Right ventricle myocardium inferior (tissue), 1 donor: ENCODE measurements at regions not wholly inside any gene's neighbourhood (a gene's known extent, or its start where the extent isn't known, plus 50 kb on each side); places are given as distances from the start of the nearest gene placed in this dataset.
A peak's percentile ranks its signal among the peaks of the same experiment; 100 is the strongest.
"Not testable (repeated sequence)": the region's sequence is repeated elsewhere in the genome, so short reads cannot be mapped to it uniquely, and the experiment has no call there.

Experiments
- ATAC-seq: fragments of 200-7000 bp; cut with Tn5 transposase; one replicate; pipeline ENCODE4 v1.9.1; 2020; ENCODE audit warnings: mild to moderate bottlenecking, moderate library complexity
- DNase-seq: peaks from one replicate; pipeline ENCODE4 v3.0.0; 2021; ENCODE audit errors: missing footprints
- intact Hi-C: fragments of 100-400 bp; cut with DNase I; formaldehyde crosslinking; loops from one replicate; pipeline ENCODE4 v1.11.0; 2022
- donor health status: DM: no; HTN: yes; CAD: no; lungs with severe emphysema.

DNA sequence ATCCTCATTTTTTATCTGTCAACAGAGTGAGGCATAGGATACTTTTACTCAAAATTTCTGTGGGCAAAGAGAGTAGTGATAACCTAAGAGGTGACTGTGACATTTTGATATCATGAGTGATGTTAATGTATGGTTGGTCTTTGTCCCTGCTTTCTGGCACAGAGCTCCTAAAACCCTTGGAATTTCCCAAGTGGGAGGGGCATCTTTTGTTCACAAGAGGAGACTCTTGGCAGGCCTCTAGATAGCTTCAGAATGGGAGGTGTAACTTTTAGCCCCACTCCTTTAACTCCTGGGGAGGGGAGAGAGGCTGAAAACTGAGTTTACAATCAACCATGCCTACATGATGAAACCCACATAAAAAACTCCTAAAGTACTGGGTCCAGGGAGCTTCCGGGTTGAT, 527.8 kb downstream of the RFPL4B start:
- no peak for ATAC-seq
- intact Hi-C loops = loop anchor here (10.0 kb wide), 1 partner anchor 980 kb away; the partner anchor contains the start of gene MARCKS
- no peak for DNase-seq

DNA sequence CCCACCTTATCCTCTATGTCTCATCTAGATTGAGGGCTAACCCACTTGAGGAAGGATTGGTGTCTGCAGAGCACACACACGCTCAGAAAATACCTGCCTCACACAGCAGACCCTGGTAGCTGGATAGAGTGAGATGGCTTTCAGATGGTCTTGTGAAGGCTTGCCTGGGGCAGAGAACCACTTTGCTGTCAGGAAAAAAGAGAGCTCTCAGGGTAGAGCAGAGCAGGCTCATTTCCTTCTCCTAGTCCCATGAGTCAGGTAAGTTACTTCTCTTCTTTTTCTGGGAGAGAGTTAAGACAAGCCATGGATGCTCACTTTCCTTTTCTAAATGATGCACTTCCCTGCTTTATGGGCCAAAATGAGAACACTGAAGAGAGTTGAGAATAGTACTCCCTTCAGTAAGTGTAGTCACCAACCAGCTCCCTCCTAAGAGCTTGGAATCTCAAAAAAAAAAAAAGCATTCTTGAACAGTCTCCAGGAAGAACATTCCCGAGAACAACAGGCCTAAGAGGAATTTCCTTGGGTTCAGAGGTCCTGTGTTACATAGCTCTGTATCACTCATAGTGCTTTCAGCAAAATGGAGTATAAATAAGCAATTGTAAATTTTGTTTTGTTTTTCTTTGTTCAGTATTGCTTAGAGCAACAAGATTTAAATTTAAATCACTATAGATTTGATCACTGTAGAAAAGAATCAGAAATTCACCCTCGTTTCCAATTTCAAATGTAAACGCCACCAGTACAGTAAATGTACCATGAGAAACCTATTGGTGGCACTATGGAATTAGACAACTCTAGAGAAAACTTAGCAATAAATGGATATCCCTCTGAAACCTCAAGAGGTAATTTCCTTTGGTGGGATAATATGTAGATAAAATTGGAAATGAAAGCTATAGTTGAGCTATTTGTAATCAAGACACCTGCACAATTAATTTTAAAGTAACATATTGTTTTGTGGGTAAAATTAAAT, 530.3 kb downstream of the RFPL4B start:
- DNase-seq = no peak
- intact Hi-C loops = loop anchor here (10.0 kb wide), 1 partner anchor 977 kb away; the partner anchor contains the start of gene MARCKS
- ATAC-seq = peak; percentile 81

DNA sequence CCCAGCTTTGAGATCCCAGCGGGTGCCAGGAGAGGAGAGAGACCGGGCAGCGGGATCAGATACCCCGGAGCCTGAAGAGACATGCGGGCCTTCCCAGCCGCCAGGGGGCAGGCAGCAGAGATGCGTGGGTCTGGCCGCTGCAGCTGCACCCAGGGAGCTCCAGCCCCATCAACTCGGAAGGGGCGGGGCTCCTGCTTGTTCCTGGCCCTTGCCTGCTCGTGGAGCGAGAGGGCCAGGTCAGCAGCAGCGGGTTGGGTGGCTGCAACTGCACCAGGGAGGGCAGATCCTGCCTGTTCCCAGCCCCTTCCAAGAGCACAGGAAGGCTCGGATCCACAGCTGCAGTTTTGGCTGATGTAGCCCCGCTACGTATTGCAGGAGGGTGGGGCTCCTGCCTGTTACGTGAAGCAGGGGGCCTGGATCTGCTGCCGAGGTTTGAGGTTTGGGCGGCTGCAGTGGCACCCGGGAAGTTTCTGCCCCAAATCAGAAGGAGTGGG, 532.8 kb downstream of the RFPL4B start:
- intact Hi-C loops = loop anchor here (10.0 kb wide), 1 partner anchor 975 kb away; the partner anchor contains the start of gene MARCKS
- DNase-seq (peak; percentile 68), ATAC-seq (peak; percentile 39)

DNA sequence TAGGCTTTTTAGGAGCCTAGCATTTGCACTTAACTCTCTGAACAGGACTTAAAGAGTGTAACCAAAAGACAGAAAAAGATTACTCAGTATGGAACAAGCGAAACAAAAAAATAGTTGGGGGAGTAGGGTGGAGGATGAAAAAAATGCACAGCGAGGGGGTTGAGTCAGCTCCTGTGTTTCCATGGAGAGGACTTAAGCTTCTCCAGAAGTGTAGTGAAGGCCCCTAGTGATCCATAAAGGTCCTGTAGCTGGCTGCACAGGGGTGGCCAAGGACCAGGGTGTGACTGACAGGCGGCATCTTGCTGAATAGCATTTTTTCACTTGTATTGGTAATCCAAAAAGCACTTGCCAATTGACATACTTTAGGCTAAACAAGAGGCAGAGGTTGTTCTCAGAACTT, 533.9 kb downstream of the RFPL4B start:
- intact Hi-C loops = no loop called here
- ATAC-seq (no peak), DNase-seq (no peak)

DNA sequence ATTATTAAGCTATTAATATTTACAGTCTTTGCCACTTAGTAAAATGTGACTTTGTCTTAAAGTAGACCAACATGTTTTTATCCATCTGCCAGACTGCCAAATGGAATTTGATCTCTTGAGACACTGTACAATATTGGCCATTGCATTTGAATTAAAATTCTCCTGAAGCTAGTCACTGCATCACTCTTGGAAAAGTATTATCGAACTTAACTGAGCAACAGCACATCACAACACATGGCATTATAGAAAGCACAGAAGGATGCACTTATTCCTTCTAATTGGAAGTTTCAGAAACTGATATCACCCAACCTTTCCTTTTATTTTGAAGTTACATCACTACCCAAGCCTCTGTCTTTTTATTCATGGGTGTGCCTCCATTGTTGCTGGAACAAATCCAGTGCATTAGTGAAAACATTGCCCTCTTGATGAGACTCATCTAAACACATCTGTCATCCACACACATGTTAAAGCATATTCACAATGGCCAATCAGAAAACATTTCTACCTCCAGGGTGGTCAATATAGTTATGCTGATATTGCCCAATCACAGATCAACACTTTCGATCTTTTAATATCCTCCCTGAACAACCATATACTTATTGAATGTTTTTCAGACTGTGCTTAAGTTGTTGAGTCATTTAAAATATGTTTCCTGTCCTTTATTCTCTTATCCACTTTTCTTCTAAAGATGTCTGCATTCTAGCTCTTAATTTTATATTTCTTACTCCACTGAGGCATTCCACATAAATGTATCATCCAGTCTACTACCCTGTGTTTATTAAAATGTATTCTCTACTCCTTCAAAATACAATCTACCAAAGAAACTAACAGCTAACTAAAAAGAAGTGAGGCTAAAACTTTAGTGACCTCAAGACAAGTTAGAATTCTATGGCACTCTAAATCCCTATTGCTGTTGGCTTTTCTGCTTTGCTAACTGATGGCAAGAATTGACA, 535.0 kb downstream of the RFPL4B start:
- DNase-seq (no peak), ATAC-seq (no peak)
- intact Hi-C loops = no loop called here

DNA sequence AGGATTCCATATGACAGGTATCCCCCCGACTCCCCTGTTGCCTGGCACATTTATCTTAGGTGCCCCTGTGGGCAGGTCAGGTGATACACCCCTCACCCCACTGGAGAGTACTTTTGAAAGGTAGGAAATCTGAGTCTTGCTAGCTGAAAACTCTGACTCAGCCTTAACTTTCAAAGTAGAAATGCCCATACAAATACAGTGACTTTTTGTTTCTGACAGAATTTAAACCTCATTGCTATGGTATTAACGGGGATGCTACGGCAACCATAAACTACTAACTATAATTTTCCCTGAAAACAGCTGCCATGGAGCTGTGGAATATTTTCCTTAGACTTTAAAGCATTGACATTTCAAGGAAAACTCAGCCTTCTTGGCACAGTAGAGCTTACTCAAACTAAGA, 536.0 kb downstream of the RFPL4B start:
- no peak for DNase-seq
- intact Hi-C loops = no loop called here
- no peak for ATAC-seq

DNA sequence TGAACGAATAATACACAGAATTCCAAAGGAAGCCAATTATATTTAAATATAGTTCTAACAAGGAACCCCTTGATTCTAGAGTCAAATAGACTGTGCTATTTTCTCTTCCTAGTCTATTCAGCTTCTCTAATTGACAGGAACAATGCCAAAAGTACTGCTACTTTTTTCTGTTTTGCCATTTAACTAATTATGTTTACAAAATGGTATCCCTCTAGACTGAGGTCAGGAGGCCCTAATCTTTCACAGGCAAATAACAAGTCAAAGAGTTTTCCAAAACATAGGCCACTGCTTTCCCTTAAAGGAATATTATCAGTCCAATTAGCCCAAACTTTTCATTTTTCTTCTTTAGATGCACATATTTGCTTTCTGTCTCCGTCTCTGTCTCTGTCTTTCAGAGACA, 539.3 kb downstream of the RFPL4B start:
- intact Hi-C loops = no loop called here
- ATAC-seq = no peak
- no peak for DNase-seq

DNA sequence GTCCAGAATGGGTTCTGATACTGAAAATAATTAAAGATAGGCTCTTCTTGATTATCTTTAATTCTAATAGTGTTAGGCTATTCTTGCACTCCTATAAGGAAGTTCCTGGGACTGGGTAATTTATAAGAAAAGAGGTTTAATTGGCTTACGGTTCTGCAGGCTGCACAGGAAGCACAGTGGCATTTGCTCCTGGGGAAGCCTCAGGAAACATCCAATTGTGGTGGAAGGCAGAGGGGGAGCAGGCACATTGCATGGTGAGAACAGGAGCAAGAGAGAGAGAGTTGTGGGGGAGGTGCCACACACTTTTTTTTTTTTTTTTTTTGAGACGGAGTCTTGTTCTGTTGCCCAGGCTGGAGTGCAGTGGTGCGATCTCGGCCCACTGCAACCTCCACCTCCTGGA, 540.3 kb downstream of the RFPL4B start:
- ATAC-seq, intact Hi-C loops: not testable (repeated sequence)

DNA sequence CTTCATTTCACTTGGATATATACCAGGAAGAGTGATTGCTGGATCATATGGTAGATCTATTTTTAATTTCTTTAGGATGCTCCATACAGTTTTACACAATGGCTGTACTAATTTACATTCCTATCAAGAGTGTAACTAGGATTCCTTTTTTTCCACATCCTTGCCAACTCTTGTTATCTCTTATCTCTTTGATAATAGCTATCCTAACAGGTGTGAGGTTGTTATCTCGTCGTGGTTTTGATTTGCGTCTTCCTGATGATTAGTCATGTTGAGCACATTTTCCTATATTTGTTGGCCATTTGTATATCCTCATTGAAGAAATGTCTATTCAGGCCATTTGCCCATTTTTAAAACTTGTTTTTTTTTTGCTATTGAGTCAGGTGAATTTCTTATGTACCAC, 552.4 kb downstream of the RFPL4B start:
- intact Hi-C loops = no loop called here
- DNase-seq (no peak), ATAC-seq (no peak)

More for the DNA sequence above, 540.3 kb downstream of the RFPL4B start:
- DNase-seq = not testable (repeated sequence)

DNA sequence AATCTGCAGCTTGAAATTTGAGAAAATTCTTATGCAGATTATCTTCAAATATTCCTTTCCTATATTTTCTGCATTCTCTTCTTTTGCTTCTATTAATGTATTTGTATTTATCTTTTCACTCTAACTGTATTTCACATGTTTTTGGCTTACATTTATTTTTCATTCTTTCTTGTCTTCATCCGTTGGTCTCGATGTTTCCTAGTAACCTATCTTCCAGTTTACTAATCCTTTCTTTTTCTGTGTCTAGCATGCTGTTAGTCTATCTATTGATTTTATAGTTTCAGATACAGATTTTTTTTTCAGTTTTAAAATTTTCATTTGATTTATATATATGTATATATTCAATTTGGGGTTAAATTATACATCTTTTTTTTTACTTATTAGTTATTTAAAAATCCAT, 556.2 kb downstream of the RFPL4B start:
- no peak for ATAC-seq
- no peak for DNase-seq
- intact Hi-C loops = no loop called here

DNA sequence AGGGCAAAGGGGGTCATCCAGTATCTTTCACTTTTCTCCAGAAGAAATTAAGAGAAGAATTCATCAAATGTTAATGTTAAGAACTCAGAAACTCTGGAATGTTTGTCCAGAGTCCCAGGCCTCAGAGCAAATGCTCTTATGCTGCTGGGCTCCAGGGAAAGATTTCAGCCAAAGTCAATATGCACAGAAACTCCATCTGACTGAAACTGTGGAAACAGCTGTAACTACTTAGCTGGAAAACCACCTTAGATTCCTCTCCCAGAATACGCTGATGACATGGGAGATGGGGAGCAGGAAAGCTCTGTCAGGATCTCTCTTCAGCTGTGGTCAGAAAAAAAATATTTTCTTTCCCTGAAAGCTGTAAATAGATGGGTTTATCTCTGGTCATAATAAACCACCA, 559.6 kb downstream of the RFPL4B start:
- intact Hi-C loops = no loop called here
- ATAC-seq (peak; percentile 94), DNase-seq (no peak)

DNA sequence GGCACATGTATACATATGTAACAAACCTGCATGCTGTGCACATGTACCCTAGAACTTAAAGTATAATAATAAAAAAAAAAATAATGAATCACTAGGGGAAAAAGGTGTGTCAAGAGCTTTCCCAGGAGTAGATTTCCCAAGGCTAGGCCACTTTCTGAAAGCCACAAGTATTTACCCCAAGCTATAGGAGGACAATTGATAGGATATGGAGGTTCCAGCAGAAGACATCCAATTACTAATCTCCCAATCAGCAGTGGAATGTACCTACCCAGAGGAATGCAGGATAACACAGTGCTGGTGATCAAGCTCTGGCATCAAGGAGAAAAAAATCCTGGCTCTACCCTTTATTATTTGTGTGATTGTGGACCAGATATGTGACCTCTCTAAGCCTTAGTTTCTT, 562.7 kb downstream of the RFPL4B start:
- ATAC-seq (no peak), DNase-seq (no peak)
- intact Hi-C loops = no loop called here

DNA sequence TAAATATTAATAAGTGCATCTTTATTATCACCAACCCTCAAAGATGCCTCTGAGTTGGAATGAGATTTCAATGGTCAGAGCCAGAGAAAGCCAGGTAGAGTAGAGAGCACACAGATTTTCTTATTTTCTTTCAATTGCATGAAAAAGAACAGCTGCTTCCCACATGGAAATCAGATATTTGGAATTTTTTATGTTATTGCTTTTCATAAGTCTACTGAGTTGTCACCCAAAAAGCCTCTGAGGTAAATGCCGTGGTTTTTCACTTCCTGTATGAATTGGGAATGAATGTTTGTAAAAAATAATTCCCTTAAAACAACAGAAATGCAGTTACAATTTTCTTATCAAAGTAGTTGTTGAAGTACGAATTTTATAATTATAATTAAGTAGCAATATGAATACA, 563.1 kb downstream of the RFPL4B start:
- intact Hi-C loops = no loop called here
- ATAC-seq (no peak), DNase-seq (no peak)

DNA sequence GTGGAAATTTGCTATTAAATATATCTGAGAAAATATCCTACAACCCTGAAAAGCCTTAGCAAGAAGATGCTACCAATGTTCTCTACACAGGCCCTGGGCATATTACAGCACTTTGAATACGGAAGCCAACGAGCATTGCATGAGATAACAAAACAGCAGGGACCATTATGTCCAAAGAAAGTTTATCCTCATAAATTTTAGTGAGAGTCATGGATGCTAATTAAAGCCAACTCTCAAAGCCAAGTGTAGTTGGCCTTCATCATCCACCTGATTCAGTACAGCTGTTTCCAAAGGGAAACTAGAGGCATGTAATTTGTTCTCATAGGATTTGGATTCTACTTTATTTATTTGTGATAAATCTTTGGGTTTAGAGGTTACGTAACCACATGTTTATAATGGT, 564.8 kb downstream of the RFPL4B start:
- DNase-seq = no peak
- peak; percentile 93 for ATAC-seq
- intact Hi-C loops = no loop called here

DNA sequence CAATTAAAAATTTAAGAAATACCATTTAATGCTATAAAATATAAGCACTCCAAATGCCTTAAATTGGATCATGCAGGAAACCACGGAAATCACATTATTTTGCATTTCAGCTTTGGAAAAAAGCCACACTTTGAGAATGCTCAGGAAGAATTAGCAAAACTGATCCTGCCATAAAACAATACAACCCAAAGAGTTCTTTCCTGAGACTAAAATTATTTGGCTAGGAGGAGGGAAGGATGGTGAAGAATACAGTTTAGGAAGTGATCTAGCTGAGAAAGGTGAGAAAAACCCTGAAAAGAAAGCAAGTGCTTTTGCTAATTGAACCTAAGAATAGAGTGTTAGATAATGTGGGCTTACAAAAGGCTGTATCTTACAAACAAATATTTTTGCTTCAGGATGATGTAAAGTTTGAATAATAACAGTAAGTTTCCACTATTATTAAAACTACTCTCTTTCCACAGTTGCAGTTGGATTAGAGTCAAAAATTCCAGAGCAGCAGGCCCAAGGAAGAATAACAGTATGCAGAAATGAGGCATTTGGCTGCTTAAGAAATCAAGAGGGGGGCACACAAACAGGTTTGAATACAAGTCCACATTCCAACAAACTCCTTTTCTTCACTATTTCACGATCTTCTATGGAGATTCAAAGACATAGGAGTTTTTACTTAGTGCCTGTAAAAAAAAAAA, 565.4 kb downstream of the RFPL4B start:
- intact Hi-C loops = no loop called here
- DNase-seq (no peak), ATAC-seq (peak; percentile 59)

DNA sequence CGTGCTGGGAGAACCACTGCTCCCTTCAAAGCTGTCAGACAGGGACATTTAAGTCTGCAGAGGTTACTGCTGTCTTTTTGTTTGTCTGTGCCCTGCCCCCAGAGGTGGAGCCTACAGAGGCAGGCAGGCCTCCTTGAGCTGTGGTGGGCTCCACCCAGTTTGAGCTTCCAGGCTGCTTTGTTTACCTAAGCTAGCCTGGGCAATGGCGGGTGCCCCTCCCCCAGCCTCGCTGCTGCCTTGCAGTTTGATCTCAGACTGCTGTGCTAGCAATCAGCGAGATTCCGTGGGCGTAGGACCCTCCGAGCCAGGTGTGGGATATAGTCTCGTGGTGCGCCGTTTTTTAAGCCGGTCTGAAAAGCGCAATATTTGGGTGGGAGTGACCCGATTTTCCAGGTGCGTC, 572.6 kb downstream of the RFPL4B start:
- intact Hi-C loops, ATAC-seq, DNase-seq: not testable (repeated sequence)

DNA sequence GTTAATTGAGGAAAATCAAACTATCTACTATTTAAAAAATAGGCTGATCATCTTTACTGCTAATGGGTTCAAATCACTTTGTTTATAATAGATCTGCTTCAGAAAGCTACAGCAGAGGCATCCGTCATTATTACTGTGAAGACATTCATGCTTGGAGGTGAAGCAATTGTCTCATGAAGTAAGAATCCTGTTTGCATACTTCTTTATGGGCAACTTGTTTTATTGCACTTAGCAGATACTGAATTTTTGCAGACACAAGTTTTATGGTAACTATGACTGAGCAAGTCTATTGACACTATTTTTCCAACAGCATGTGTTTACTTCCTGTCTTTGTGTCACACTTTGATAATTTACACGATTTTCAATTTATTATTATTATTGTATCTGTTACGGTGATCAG, 573.9 kb downstream of the RFPL4B start:
- intact Hi-C loops = no loop called here
- DNase-seq = no peak
- ATAC-seq = no peak

DNA sequence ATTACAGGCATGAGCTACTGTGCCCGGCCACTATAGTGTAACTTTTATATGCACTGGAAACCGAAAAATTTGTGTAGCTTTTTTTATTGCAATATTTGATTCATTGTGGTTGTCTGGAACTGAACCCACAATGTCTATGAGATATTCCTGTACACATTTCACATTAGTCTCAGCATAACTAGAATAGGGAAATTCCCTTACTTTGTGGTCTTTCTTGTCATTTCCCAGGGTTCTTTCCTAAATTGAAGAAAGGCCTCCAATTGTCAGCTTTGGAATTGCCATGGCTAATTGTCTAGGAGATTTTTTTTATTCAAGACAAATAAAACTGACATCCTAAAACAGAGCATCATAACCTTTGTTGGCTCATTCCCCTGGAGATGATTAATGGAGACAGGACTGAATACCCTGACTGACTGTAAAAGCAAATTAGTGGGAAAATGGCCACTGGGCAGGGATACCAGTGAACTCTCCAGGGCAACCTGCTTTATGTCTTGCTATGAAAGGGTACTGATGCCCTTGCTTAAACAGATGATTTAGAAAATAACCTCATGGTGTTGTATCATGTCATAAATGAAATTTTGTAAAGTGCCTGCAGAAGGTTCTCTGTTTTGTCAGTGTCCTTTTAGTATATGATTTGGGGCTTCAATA, 576.9 kb downstream of the RFPL4B start:
- DNase-seq = no peak
- intact Hi-C loops = no loop called here

More for the DNA sequence above, 576.9 kb downstream of the RFPL4B start:
- no peak for ATAC-seq
